GM18907 (cell line): ENCODE measurements at regions not wholly inside any gene's neighbourhood (a gene's known extent, or its start where the extent isn't known, plus 50 kb on each side); places are given as distances from the start of the nearest gene placed in this dataset.
A peak's percentile ranks its signal among the peaks of the same experiment; 100 is the strongest.
"Not testable (repeated sequence)": the region's sequence is repeated elsewhere in the genome, so short reads cannot be mapped to it uniquely, and the experiment has no call there.

Source experiments
- ATAC-seq: cut with Tn5 transposase; IDR thresholded peaks from one replicate; pipeline ENCODE4 v1.9.1; 2021; ENCODE audit warnings: mild to moderate bottlenecking, moderate library complexity; ENCODE audit not compliant: unreplicated experiment

- no peak for ATAC-seq
Observed at GRCh38 chr5:89199306-89199705, 316.3 kb upstream of the MEF2C start.

DNA sequence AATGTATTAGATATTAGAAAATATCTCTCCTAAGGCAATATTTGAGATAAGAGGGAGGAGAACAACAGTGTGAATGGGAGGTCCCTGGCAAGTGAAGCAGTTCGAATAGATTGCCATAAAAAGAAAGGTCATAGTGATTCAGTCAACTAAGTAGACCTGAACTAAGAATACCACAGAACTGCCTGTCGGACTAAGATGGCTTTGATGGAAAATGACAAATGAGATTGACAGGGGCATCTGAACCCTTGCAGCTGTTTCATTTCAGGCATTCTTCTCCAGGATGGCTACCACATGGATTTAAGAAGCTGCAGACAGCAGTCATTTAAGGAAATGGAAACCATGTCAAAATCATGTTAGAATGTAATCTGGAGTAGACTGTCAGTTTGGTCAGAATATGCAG lies 308.4 kb upstream of the MEF2C start:
- no peak for ATAC-seq

DNA sequence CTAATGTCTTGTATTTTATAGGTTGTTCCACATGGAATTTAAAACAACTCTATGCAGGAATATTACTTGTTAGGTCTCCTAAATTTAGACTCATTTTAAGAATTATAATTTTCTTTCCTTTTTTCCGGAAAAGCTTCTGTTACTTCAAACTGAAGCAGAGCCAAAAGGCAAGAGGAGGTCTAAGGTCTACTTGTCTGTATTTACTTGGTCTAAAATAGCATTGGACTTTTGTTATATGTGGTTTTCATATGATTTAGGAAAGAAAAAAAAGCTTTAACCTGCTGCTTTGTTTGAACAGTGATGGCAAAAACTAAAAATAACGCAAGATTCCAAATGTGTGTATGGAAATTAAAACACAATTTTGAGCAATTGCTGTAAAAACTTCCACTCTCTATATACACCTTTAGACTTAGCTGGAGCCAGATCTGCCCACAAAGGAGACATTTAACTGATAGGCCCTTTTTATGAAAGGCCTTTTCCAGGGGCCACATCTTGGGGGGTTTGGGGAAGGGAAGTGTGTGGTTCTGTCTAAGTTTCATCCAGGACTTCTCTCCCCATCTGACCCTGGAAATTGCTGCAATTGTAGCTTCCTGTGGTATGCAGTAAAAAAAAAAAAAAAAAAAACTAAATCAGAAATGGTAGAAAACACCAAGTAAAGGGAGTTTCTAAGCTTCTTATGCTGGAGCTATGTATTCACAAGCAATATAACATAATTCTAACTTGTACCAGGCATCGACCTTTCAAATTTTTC lies 307.7 kb upstream of the MEF2C start:
- no peak for ATAC-seq

- peak; percentile 74 for ATAC-seq
Observed at GRCh38 chr5:89187883-89188465, 305.0 kb upstream of the MEF2C start.

DNA sequence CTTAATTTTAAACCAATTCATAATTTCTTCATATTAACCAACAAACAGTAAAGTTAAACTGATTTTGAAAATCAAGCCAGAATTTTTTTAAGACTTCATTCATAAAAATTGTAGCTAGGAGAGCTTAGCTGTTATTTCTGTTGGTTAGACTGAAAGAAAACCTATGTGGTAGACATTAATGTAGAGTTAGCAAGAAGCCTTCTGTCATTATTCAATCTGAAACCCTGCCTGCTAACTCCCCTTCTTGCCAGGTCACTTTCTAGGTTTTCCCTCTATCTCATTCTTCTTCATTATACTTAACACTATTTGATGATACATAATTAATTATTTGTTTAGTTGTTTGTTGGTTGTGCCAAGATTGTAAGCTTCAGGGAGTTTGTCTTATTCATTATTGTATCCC lies 304.3 kb upstream of the MEF2C start:
- no peak for ATAC-seq

- no peak for ATAC-seq
Observed at GRCh38 chr5:89181546-89181945, 298.6 kb upstream of the MEF2C start.

- ATAC-seq, result no peak
Observed at GRCh38 chr5:89179731-89180130, 296.7 kb upstream of the MEF2C start.

DNA sequence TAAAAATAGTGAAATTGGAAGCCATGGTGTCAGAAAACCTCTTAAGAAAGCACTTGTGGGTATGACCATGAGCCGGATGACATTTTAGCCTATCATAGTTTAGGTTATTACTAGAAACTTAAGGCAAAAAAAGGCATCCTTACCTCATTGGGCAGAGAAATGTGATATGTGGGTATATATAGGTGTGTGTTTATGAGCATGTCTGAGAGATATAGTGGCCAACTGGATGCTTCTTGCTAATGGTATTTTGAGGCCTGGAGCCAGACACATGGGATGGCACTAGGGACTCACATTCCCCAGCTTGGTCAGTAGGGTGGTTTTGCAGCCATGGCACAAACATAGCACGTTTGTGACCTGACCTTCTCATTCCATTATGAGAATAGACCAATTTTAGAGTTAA lies 295.6 kb upstream of the MEF2C start:
- ATAC-seq, result no peak

- no peak for ATAC-seq
Observed at GRCh38 chr5:89173528-89173927, 290.5 kb upstream of the MEF2C start.

DNA sequence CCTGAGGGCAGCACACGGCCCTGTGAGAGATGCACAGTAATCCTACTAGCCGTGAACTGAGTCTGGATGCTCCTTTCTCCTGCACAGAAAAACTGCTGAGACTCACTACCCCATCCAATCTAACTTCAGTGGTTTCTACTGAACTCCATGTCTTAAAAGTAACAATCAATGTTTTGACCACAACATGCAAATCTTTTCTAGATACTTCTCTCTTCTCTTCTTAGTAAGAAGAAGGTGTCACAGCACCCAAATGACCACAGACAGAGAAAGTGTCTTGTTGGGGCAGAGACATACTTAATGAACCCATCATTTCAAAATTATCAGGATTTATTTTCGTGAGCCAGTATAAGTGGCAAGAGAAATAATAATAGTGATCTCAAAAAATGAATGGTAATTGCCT lies 285.8 kb upstream of the MEF2C start:
- ATAC-seq, result peak; percentile 87

DNA sequence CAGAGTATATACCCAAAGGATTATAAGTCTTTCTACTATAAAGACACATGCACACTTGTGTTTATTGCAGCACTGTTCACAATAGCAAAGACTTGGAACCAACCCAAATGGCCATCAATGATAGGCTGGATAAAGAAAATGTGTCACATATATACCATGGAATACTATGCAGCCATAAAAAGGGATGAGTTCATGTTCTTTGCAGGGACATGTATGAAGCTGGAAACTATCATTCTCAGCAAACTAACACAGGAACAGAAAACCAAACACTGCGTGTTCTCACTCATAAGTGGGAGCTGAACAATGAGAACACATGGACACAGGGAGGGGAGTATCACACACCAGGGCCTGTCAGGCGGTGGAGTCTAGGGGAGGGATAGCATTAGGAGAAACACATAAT lies 281.7 kb upstream of the MEF2C start:
- not testable (repeated sequence) for ATAC-seq

DNA sequence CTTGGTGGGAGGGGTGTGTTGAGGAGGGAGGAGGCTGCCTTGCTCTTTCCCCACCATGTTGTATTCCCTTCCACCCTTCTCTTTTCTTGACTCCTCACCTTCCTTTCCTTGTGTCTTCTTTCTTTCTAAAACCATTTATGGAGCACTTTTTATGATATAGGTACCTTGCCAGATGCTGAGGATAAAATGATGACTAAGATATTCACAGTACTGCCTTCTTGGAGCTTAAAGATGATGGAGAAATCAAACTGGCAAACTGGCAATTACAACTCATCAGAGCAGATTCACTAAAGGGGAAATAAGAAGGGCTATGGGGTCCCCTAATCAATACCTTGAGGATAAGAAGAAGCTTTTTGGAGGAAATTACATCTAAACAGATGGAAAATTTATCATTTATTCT lies 273.2 kb upstream of the MEF2C start:
- no peak for ATAC-seq

DNA sequence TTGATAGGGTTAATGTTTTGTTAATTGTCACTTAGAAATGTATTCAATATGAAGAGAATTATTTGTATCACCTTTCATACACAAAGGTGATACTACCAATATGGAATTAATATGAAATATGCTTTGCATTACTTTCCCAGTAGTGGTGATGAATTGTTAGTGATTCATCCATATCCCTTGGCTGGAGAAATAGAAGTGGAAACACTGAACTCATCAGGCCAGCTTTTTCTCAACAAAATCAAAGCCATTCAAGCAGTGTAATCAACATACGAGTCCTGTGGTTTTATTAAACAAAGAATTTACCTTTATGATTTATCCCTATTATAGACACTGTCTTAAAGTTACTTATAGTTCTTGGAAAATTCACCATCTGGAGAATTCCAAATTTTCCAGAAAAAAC lies 264.0 kb upstream of the MEF2C start:
- ATAC-seq, result no peak

DNA sequence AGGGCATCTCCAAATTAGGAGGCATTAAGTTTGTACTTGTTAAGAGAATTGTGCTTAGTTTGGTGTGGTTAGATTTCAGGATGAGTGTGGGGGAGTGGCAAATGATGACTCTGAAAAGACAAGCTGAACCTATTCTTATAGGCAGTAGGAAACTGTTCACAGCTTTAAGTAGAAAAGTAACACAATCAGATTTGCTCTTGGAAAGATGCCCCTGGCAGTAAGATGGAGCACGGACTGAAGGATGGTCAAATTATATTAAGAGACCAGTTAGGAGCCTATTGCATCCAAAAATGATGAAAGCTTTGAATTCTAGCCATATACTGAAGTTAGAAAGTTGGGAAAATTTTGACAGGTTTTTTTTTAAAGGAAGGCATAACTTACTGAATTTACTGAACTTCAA lies 254.2 kb upstream of the MEF2C start:
- no peak for ATAC-seq

DNA sequence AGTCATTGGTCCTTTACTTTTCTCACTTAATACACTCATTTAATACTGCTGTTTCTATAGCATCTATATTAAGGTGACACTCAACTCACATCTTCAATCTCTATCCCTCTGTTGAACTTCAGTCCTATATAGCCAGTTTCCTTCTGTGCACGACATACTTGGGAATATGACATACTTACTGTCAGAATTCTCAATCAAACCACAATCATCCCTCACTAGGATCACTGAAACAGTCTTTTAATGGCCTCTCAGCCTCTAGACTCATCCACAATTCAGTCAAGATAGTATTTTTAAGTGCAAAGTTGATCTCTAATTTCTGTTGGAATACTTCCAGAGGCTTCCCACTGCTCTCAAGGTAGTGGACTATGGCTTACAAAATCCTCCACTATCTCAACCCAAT lies 251.0 kb upstream of the MEF2C start:
- ATAC-seq, result no peak

DNA sequence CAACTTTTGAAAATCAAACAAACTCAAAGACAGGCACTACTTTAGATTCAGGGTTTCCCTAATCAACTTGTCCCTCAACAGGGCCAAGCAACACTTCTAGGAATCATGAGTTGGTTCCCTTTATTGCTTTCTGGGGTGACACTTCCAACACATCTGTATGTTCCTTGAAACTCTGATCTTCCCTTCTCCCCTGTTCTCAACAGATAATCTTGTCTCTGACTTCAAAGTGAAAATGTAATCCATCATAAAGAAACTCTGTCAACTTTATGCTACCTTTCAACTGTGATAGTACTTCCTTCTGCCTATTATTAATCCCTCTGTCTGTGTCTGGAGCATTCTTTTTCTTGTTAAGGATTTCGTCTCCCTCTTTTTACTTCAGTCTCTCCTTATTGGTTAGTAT lies 250.1 kb upstream of the MEF2C start:
- no peak for ATAC-seq

GRCh38 chr5:89130851-89131250 lies 247.9 kb upstream of the MEF2C start:
- no peak for ATAC-seq

- ATAC-seq, result no peak
Observed at GRCh38 chr5:89129941-89130340, 247.0 kb upstream of the MEF2C start.

- no peak for ATAC-seq
Observed at GRCh38 chr5:89128906-89129625, 246.1 kb upstream of the MEF2C start.

DNA sequence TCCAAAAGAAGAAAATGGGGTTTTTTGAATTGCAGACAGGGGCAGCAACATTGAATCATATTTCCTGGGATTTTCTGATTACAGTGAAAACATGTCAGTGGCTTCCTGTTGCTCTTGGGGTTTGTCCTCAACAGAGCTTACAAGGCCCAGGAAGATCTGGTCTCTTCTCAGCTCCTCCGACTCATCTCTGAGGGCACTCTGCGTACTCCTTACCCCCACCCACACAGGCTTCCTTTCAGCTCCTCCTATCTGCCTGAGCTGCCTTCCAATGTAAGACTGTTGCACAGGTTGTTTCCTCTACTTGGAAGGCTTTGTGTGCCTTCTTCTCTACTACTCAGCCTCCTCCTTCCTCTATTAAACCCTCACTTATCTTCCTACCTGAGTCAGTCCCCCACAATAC lies 245.1 kb upstream of the MEF2C start:
- ATAC-seq, result no peak

DNA sequence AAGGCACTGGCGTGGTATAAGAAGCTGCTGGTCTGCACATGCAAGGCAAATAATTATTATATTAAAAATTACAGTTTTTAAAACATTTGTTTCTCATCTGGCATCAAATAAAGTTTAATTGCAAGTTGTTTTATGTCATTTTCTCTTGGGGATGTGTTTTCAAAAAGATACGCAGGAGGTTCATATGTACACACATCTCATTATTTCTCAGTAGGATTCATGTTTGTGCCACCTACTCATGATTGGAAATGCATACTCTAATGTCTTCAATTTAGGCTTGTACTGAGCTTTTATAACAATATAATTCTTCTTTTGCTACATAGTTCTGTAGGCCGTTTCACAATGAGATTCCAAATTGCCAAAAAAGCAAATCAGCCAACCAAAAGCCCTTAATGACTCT lies 244.2 kb upstream of the MEF2C start:
- no peak for ATAC-seq

DNA sequence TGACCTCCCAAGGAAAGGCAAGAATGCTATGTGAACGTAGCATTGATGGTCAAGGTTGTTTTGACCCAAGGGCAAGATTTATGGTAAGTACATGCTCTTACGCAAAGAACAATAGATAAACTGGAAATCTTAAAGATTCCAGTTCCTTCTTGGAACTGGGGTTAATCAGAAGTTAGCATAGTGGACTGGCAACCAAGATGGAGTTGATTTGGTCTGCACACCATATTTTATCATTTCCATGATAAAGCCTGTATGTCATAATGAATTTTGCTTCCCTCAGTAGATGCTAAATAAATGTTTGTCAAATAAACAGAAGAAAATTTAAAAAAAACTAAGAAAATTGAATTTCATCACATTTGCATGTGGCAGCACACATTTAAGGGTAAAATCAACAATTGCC lies 242.4 kb upstream of the MEF2C start:
- no peak for ATAC-seq
